NCI-H345 (cell line): ENCODE measurements at regions not wholly inside any gene's neighbourhood (a gene's known extent, or its start where the extent isn't known, plus 50 kb on each side); places are given as distances from the start of the nearest gene placed in this dataset.

Source experiments
- DNase-seq: peaks from one replicate; lab custom pipeline; 2025; lab: John Stamatoyannopoulos, UW

DNA sequence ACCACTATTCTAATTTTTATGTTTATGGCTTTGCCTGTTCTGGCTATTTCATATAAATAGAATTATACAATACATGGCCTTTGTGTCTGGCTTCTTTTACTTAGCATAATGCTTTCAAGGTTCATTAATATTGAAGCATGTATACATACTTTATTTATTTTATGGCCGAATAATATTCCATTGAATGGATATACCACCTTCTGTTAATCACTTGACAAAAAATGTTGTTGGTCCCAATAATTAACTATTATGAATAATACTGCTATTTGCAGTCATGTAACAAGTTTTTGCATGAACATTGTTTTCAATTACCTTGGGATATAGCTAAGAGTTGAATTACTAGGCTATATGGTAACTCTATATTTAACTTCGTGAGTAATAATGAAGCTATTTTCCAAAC lies 767.5 kb downstream of the INHBA start:
- no peak for DNase-seq

DNA sequence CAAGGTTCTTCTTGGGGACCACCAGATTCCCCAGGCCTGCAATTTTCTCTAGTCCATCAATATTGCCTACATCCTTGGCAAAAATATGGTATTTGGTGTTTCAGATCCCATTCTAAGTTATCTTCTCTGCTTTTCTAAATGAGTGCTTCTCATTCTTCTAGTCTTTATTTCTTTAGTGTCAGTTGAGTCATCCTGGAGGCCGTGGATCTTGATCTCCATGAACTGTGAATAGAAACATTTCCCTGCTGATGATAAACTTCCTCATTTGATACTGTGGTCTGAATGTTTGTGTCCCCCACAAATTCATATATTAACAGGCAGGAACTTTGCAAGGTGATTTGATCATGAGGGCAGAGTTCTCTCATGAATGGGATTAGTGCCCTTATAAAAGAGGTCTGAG lies 779.3 kb downstream of the INHBA start:
- DNase-seq, result no peak

DNA sequence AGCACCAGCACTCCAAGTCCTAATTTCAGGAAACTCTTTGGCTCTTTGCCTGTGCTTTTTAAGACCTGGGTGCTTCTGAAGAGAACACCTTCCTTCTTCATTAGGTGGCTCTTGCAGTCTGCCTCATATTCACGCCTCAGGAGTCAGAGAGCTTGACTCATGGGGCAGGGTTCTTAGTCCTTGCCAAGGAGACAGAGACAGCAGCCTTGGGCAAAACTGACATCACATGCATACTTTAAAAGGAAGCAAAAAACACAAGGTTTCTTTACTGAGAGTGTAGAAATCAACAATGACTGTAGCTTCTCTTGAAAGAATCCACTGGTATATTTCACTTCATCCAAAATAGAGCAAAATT lies 780.6 kb downstream of the INHBA start:
- DNase-seq, result no peak

DNA sequence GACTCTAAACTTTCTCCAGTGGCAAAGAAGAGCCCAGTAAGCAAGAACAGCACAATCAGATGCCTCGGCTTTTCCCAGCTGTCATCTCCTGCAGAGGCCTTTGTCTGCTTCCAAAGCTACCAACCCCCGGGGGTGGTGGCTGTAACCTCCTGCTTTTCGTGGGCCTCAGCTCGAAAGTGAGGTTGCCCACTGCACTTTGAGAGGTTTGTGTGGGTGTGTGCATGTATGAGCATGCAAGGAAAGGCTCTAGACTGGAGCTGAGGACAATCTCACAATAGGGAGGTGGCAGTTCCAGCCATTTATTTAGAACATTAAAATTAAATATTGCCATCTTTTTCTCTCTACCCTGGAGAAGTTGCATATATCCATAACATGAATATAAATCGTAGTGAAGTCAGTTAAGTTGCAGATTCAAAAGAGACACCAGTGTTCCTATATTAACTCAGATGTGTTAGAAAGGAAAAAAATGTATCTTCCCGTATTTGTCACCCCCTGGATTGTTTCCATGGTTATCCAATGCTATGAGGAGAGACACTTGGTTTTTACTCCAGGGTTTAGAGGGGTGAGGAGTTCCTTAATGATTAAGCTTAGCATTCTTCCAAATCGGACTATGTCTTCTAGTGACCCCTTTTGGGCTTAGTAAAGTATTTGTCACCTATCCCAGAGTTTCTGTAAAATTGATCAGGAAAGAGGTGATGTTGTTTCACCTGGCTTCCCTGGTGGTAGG lies 781.1 kb downstream of the INHBA start:
- DNase-seq, result no peak

DNA sequence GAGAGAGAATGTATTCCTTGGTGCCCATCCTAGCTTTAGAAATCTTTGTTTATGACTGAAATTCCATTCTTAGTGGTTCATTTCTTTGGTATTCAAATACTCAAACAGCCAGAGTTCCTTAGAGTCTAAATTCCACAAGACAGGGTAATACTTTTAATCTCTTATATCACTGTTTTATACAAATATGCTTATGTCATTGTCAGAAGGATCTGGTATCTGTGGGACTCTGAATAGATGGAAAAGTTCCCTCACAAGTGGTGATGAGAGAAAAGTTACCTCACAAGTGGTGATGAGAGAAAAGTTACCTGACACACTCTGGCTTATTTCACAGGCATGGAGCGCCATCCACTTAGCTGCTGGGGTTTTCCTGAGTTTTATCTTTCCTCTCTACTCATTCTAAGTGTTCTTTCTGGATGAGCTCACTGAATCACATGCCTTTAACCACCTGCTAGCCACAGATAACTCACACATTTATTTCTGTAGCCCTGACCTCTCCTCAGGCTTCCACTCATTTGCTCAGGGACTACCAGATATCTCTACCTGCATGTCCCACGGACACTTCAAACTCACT lies 784.0 kb downstream of the SUGCT start:
- DNase-seq, result no peak

DNA sequence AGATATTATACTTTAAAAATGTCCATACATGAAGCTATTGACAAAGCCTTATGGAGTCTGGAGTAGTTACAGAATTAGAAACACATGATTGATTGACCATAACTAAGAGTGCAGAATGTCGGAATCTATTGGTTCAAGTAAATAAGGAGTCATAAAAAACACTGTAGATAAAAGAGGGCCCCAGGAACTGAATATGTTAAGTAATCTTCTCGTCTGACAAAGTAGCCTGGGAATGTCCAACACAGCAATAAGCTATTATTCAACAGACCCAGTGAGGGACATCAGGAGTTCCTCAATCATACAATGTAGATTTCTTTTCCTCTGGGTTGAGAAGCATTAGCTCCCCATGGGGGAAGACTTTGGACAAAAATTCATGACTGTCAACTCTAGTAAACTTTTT lies 782.0 kb downstream of the SUGCT start:
- DNase-seq, result no peak

DNA sequence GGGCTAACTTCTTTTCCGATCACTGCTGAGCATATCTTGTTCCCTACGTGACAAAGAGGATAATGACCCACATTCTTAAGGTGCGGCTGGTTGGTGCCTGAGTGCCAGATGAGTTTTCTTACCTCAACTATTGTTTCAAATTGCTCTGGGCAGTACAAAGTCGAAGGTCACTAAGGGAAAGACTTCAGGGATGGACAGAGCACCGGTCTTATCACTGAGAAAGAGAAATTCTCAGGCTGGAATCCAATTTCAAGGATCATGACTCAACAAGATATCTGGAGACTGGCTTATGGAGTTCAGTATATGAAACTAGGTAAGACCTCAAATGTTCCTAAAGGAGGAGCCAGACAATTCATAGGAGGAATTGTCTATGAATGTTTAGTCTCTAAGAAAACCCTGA lies 780.3 kb downstream of the SUGCT start:
- DNase-seq, result no peak
